KOPT-K1 (cell line): ENCODE measurements at regions not wholly inside any gene's neighbourhood (a gene's known extent, or its start where the extent isn't known, plus 50 kb on each side); places are given as distances from the start of the nearest gene placed in this dataset.

Experiments used
- H3K27ac ChIP-seq: fragments of 200-600 bp; sonication (generic); 2 replicates; pipeline ENCODE4 v1.5.1; 2016; ENCODE audit warnings: antibody characterized with exemption, mild to moderate bottlenecking, low read depth, low read length; ENCODE audit not compliant: poor library complexity, severe bottlenecking
- H3K36me3 ChIP-seq: fragments of 200-600 bp; sonication (generic); 2 replicates; pipeline ENCODE4 v1.5.1; 2017; ENCODE audit warnings: antibody characterized with exemption, mild to moderate bottlenecking, low read length, moderate library complexity; ENCODE audit not compliant: insufficient read depth
- H3K9me3 ChIP-seq: fragments of 200-600 bp; sonication (generic); 2 replicates; pipeline ENCODE4 v1.5.1; 2017; ENCODE audit warnings: antibody characterized with exemption, low read length, mild to moderate bottlenecking; ENCODE audit not compliant: insufficient read depth, poor library complexity, severe bottlenecking

- H3K27ac ChIP-seq = no peak overlapping the region
- no peaks in the 10 kb centered on the region for H3K36me3 ChIP-seq
- no peaks in the 10 kb centered on the region for H3K9me3 ChIP-seq
Observed at GRCh38 chr1:42006836-42007235, 88.1 kb upstream of the HIVEP3 start.

GRCh38 chr1:42006093-42006492, 87.4 kb upstream of the HIVEP3 start:
- Histone ChIP-seq H3K27ac (no peak overlapping the region), H3K9me3 (no peaks in the 10 kb centered on the region), H3K36me3 (no peaks in the 10 kb centered on the region)

GRCh38 chr1:42005530-42005929, 86.8 kb upstream of the HIVEP3 start:
- Histone ChIP-seq H3K36me3 (no peaks in the 10 kb centered on the region), H3K27ac (no peak overlapping the region), H3K9me3 (no peaks in the 10 kb centered on the region)

GRCh38 chr1:42004860-42005259, 86.1 kb upstream of the HIVEP3 start:
- Histone ChIP-seq H3K9me3 (no peaks in the 10 kb centered on the region), H3K36me3 (no peaks in the 10 kb centered on the region), H3K27ac (no peak overlapping the region)

- Histone ChIP-seq H3K36me3 (no peaks in the 10 kb centered on the region), H3K27ac (no peak overlapping the region), H3K9me3 (no peaks in the 10 kb centered on the region)
Observed at GRCh38 chr1:42004322-42004721, 85.6 kb upstream of the HIVEP3 start.

- Histone ChIP-seq H3K9me3 (no peaks in the 10 kb centered on the region), H3K27ac (no peak overlapping the region), H3K36me3 (no peaks in the 10 kb centered on the region)
Observed at GRCh38 chr1:42003433-42003832, 84.7 kb upstream of the HIVEP3 start.

- H3K27ac ChIP-seq = no peak overlapping the region
- no peaks in the 10 kb centered on the region for H3K36me3 ChIP-seq
- H3K9me3 ChIP-seq = no peaks in the 10 kb centered on the region
Observed at GRCh38 chr1:42002220-42002619, 83.5 kb upstream of the HIVEP3 start.

- Histone ChIP-seq H3K36me3 (no peaks in the 10 kb centered on the region), H3K27ac (no peak overlapping the region), H3K9me3 (no peaks in the 10 kb centered on the region)
Observed at GRCh38 chr1:42000766-42001165, 82.0 kb upstream of the HIVEP3 start.

GRCh38 chr1:41999884-42000283, 81.2 kb upstream of the HIVEP3 start:
- Histone ChIP-seq H3K36me3 (no peaks in the 10 kb centered on the region), H3K27ac (no peak overlapping the region), H3K9me3 (no peaks in the 10 kb centered on the region)

- Histone ChIP-seq H3K9me3 (peaks cover 10% of the 10 kb centered on the region), H3K36me3 (no peaks in the 10 kb centered on the region), H3K27ac (no peak overlapping the region)
Observed at GRCh38 chr1:41998250-41998649, 79.5 kb upstream of the HIVEP3 start.

- no peak overlapping the region for H3K27ac ChIP-seq
- no peaks in the 10 kb centered on the region for H3K36me3 ChIP-seq
- H3K9me3 ChIP-seq = peaks cover 11% of the 10 kb centered on the region
Observed at GRCh38 chr1:41997153-41997552, 78.4 kb upstream of the HIVEP3 start.

GRCh38 chr1:41995441-41996130, 76.9 kb upstream of the HIVEP3 start:
- Histone ChIP-seq H3K27ac (no peak overlapping the region), H3K9me3 (peaks cover 11% of the 10 kb centered on the region), H3K36me3 (no peaks in the 10 kb centered on the region)

- H3K27ac ChIP-seq = no peak overlapping the region
- peaks cover 11% of the 10 kb centered on the region for H3K9me3 ChIP-seq
- H3K36me3 ChIP-seq = no peaks in the 10 kb centered on the region
Observed at GRCh38 chr1:41994195-41994894, 75.6 kb upstream of the HIVEP3 start.

- Histone ChIP-seq H3K36me3 (no peaks in the 10 kb centered on the region), H3K9me3 (peaks cover 12% of the 10 kb centered on the region), H3K27ac (no peak overlapping the region)
Observed at GRCh38 chr1:41983451-41983850, 64.7 kb upstream of the HIVEP3 start.

GRCh38 chr1:41981796-41982195, 63.1 kb upstream of the HIVEP3 start:
- H3K27ac ChIP-seq = peak overlapping the region; percentile 38
- H3K9me3 ChIP-seq = no peaks in the 10 kb centered on the region
- no peaks in the 10 kb centered on the region for H3K36me3 ChIP-seq
